HG03139 (cell line): ENCODE measurements at regions not wholly inside any gene's neighbourhood (a gene's known extent, or its start where the extent isn't known, plus 50 kb on each side); places are given as distances from the start of the nearest gene placed in this dataset.
"Not testable (repeated sequence)": the region's sequence is repeated elsewhere in the genome, so short reads cannot be mapped to it uniquely, and the experiment has no call there.

Experiments
- ATAC-seq: cut with Tn5 transposase; IDR thresholded peaks from one replicate; pipeline ENCODE4 v1.9.1; 2021; ENCODE audit not compliant: unreplicated experiment

DNA sequence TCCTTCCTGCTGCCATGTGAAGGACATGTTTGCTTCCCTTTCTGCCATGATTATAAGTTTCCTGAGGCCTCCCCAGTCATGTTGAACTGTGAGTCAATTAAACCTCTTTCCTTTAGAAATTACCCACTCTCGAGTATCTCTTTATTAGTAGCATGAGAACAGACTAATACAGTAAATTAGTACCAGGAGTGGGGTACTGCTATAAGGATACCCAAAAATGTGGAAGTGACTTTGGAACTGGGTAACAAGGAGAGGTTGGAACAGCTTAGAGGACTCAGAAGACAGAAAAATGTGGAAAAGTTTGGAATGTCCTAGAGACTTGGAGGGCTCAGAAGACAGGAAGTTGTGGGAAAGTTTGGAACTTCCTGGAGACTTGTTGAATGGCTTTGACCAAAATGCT, 283.0 kb upstream of the DEPDC1 start:
- ATAC-seq = not testable (repeated sequence)

DNA sequence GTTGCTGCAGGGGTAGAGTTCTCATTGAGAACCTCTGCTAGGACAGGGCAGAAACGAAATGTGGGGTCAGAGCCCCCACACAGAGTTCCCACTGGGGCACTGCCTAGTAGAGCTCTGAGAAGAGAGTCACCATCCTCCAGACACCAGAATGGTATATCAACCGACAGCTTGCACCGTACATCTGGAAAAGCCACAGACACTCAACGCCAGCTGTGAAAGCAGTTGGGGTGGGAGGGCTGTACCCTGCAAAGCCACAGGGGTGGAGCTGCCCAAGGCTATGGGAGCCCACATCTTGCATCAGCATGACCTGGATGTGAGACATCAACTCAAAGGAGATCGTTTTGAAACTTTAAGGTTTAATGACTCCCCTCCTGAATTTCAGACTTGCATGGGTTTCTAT, 284.0 kb upstream of the DEPDC1 start:
- ATAC-seq = no peak

DNA sequence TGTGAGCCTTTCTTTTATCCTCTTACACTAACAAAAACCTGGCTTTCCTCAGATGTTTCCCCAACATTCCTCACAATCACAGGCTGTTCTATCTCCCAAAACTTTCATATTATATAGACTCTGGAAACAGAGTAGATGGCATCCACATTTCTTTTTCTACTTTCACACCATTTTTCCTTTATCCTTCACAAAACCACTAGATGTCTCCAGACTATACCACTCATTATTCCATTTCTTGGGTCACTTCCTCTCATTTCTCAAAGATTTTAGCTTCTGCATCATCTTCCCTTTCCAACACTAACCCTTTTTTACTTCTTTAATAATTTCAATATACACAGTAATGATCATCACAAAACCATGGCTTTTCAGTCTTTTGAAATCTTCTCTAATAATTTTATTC, 286.0 kb upstream of the DEPDC1 start:
- ATAC-seq = no peak

DNA sequence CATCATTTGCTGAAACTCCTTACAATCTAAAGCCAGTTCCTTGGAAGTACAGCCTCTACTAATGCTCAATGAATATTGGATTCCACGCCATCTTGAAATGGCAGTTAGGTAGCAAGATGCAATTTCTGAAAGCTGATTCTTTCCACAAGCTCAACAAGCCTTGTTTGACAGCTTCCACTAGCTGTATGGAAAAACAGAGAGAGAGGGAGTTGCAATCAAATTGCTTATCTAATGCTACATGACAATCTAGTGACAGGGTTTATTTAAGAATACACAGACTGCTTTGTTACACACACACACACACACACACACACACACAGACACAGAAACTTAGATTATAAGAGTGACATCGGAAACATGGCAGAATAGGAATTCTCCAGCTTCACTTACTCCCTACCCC, 288.4 kb upstream of the DEPDC1 start:
- no peak for ATAC-seq

DNA sequence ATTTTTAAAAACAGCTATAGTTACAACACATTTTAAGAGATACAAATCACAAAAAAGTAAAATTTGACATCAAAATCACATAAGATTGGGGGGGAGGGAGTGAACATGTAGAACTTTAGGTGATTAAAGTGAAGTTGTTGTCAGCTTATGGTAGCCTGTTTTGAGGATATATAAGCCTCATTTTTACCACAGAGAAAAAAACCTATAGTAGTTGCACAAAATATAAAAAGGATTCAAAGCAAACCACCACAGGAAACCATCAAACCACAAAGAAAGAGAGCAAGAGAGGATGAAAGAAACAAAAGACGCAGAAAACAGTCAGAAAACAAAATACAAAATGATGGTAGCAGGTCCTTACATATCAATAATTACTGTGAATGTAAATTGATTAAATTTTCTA, 291.9 kb upstream of the DEPDC1 start:
- no peak for ATAC-seq

- no peak for ATAC-seq
Measured at GRCh38 chr1:68791800-68792199, 294.9 kb upstream of the DEPDC1 start.

GRCh38 chr1:68795956-68796355, 299.1 kb upstream of the DEPDC1 start:
- no peak for ATAC-seq

DNA sequence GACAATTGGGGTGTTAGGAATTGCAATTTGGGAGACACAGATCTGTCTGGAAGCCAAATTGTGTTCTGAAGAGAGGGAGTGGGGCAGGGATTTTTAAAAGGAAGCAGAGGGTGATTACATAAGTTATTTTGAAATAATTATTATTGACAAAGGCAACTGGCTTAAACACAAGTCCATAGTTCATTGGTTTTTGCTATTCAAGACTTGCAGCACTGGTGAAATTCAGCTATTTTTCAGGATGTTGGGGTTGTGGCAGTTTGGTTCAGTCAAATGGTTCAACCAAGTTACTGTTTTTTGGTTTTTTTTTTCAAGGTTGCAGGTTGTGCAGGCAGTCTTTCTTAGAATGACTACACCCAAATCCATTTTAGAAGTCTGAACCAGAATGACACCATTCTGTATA, 300.0 kb upstream of the DEPDC1 start:
- no peak for ATAC-seq

GRCh38 chr1:68798071-68798470, 301.2 kb upstream of the DEPDC1 start:
- ATAC-seq = no peak

DNA sequence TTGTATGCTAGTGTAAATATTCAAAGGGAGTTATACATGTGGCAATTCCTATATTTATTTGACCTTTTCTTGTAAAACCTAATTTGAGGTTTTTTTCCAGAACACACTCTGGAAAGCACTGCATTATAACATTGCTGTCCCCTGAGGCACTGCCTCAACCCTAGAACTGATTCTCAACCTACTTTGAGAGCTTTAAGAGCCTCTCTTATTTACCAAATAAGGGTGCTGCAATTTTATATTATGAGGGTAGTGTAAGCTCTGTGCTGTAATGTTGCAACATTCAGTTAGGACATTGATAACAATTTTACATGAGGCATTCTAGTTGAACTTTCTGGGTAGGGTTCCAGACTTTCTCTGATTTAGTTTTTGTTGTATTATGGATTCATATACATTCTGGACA, 302.2 kb upstream of the DEPDC1 start:
- ATAC-seq = no peak

DNA sequence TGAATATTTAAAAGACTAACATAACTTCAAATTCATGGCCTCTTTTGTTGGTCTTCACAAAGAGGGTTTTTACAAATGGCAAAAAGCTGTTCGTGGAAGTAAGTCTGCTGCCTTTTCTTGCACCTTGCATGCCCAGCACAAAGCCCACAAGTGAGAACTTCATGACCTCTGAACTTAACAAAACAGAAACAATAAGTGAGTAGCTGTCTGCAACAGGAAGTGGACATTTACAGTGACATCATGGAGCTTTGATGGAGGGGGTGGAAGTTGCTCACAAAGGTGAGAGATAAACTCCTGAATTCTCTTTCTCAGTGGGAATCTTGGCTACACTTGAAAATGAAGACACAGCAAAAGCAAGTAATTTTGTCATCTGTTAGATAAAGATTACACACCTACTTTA, 303.3 kb upstream of the DEPDC1 start:
- ATAC-seq = no peak

- ATAC-seq = no peak
Measured at GRCh38 chr1:68801440-68801839, 304.6 kb upstream of the DEPDC1 start.

- ATAC-seq = no peak
Measured at GRCh38 chr1:68805097-68805641, 308.3 kb upstream of the DEPDC1 start.

DNA sequence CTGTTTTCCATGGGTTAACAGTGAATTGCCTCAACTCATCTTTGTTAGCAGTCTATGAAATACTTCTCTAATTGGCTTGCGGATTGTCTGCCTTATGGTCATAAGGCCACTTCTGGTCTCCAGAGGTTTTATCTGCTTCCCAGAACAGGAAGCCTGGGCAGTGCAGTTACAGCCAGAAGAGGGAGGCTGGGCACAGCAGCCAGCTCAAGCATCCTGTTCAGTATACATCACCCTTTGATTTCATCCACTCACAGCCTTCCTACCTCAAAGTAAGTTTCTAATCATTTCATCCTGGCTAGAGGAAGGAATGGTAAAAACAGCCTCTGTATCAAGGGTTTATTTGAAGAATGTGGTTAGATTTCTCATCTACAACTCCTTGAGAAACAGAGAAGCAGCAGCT, 311.5 kb upstream of the DEPDC1 start:
- ATAC-seq = no peak

- no peak for ATAC-seq
Measured at GRCh38 chr1:68811806-68812205, 314.9 kb upstream of the DEPDC1 start.

DNA sequence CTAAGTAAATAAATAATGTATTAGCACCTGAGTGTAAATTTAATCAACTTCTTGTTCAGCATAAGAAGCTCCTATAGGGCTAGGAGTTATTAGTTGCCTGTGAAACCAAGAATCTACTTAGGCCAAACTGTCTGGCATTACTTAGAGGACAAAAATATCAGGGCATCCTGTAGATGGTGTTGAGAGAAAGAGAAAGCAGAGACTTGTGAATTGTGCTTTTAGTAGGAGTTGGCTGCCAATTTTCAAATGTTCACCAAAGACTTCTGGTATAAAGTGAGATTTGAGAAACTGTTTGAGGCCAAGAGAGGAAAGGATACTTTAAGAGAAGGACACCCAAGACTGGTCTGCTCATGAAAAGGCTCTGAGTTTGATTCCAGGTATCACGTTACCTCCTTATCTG, 315.5 kb upstream of the DEPDC1 start:
- no peak for ATAC-seq

- no peak for ATAC-seq
Measured at GRCh38 chr1:68814067-68814466, 317.2 kb upstream of the DEPDC1 start.

GRCh38 chr1:68815632-68816031, 318.8 kb upstream of the DEPDC1 start:
- ATAC-seq = no peak

DNA sequence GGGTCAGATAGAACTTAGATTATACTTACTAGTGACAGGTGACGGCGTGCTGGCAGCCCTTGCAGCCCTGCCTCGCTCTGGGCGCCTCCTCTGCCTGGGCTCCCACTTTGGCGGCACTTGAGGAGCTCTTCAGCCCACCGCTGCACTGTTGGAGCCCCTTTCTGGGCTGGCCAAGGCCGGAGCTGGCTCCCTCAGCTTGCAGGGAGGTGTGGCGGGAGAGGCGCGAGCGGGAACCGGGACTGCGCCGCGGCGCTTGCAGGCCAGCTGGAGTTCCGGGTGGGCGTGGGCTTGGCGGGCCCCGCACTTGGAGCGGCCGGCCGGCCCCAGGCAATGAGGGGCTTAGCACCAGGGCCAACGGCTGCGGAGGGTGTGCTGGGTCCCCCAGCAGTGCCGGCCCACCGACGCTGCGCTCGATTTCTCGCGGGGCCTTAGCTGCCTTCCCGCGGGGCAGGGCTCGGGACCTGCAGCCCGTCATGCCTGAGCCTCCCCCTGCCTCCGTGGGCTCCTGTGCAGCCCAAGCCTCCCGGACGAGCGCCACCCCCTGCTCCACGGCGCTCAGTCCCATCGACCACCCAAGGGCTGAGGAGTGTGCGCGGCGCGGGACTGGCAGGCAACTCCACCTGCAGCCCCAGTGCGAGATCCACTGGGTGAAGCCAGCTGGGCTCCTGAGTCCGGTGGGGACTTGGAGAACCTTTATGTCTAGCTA, 320.8 kb upstream of the DEPDC1 start:
- not testable (repeated sequence) for ATAC-seq

GRCh38 chr1:68819190-68819829, 322.4 kb upstream of the DEPDC1 start:
- ATAC-seq = no peak

GRCh38 chr1:68820151-68820550, 323.3 kb upstream of the DEPDC1 start:
- no peak for ATAC-seq

DNA sequence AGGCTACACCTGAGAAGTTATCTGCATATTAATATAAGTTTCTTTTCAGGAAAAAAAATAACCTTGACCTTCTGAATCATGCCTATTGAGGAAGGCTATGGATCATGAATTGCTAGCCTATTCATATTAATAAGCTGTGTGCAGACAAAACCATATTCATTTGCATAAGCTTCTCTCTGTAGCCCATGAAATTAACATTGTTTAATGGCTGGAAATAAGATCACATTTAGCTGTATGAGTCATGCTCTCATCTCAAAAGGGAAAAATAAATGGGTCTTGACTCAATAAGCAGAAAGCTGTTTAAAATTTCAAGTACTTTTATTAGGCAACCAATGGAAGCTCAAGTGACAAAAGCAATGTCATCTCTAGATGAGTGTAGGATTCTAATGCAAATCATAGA, 330.0 kb upstream of the DEPDC1 start:
- no peak for ATAC-seq

GRCh38 chr1:68827261-68827660, 330.4 kb upstream of the DEPDC1 start:
- no peak for ATAC-seq
